Effector memory CD8-positive, alpha-beta T cell (primary cell): ENCODE measurements at regions not wholly inside any gene's neighbourhood (a gene's known extent, or its start where the extent isn't known, plus 50 kb on each side); places are given as distances from the start of the nearest gene placed in this dataset.
"Not testable (repeated sequence)": the region's sequence is repeated elsewhere in the genome, so short reads cannot be mapped to it uniquely, and the experiment has no call there.

ENCODE experiments used
- ATAC-seq: fragments of 150-1000 bp; cut with Tn5 transposase; replicated peaks from 2 replicates; pipeline ENCODE4 v1.10.0; 2021; ENCODE audit warnings: mild to moderate bottlenecking, moderate library complexity
- DNase-seq, 3 experiments: peaks; one replicate each; pipeline ENCODE4 v3.0.0; 2021
- H3K27ac Mint-ChIP-seq, 2 donors: one replicate each; pipeline ENCODE4 v1.8.0; 2022; ENCODE audit warnings: mild to moderate bottlenecking in 2 of 2, mixed read lengths in 2 of 2, moderate library complexity in 2 of 2
- H3K27me3 Mint-ChIP-seq, 2 donors: one replicate each; pipeline ENCODE4 v1.8.0; 2022; ENCODE audit warnings: mixed read lengths in 2 of 2
- H3K36me3 Mint-ChIP-seq: one replicate; pipeline ENCODE4 v1.8.0; 2022; ENCODE audit warnings: mild to moderate bottlenecking, moderate library complexity, mixed read lengths; ENCODE audit not compliant: insufficient read depth
- H3K4me1 Mint-ChIP-seq, 2 donors: one replicate each; pipeline ENCODE4 v1.8.0; 2022; ENCODE audit warnings: low read depth in 2 of 2, mixed read lengths in 2 of 2
- H3K4me3 Mint-ChIP-seq, 2 donors: one replicate each; pipeline ENCODE4 v1.8.0; 2022; ENCODE audit warnings: mild to moderate bottlenecking in 2 of 2, mixed read lengths in 2 of 2, moderate library complexity in 2 of 2
- H3K9me3 Mint-ChIP-seq, 2 donors: one replicate each; pipeline ENCODE4 v1.8.0; 2022; ENCODE audit warnings: mixed read lengths in 2 of 2

DNA sequence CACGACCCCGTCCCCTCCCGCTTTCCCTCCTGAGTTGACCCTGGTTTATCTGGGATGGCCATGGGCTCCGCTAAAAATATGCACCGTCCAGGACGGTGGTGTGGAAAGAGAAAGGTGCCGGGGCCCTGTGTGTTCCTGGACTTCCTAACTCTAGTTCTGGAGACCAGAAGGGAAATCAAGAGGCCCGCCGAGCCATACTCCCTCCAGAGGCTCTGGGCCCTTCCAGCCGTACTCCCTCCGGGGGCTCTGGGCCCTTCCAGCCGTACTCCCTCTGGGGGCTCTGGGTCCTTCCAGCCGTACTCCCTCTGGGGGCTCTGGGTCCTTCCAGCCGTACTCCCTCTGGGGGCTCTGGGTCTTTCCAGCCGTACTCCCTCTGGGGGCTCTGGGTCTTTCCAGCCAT is 168.5 kb downstream of the LAT start:
- H3K36me3 Mint-ChIP-seq, DNase-seq, H3K27me3 Mint-ChIP-seq, H3K4me3 Mint-ChIP-seq, ATAC-seq, H3K9me3 Mint-ChIP-seq: not testable (repeated sequence)
- peak overlapping the region in 1 of 2 donors; percentile 73 for H3K27ac Mint-ChIP-seq
- H3K4me1 Mint-ChIP-seq, result peaks cover 19% of the 10 kb centered on the region in 2 donors

- H3K27me3 Mint-ChIP-seq, H3K27ac Mint-ChIP-seq, H3K4me3 Mint-ChIP-seq, H3K9me3 Mint-ChIP-seq, H3K36me3 Mint-ChIP-seq, ATAC-seq, DNase-seq: not testable (repeated sequence)
- peaks cover 20 to 21% of the 10 kb centered on the region in 2 donors for H3K4me1 Mint-ChIP-seq
Measured at GRCh38 chr16:29152544-29153031, 167.7 kb downstream of the LAT start.

DNA sequence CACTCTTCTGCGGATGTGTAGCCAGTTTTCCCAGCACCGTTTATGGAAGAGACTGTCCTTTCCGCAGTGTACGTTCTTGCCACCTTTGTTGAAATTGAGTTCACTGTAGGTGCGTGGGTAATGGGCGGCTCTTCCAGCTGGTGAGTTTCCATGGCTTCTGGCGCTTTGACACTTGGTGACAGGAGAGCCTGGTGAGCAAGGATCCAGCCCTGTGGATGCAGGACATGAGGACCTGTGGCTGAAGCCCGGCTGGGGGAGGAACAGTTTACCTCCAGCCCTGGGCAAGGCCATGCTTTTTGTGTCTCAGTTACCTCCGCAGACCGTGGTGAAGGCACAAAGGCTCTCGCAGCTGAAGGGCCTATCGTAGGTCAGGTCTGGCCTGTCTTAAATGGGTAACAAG is 166.5 kb downstream of the LAT start:
- peaks cover 7% of the 10 kb centered on the region for H3K36me3 Mint-ChIP-seq

GRCh38 chr16:29149912-29150311 is 165.1 kb downstream of the LAT start:
- DNase-seq, H3K27me3 Mint-ChIP-seq, H3K36me3 Mint-ChIP-seq, ATAC-seq, H3K9me3 Mint-ChIP-seq: not testable (repeated sequence)
- H3K27ac Mint-ChIP-seq, result peak overlapping the region; percentile 96 to 100
- H3K4me3 Mint-ChIP-seq, result peak overlapping the region; percentile 72 to 76
- H3K4me1 Mint-ChIP-seq, result peaks cover 22% of the 10 kb centered on the region in 2 donors

More for the DNA sequence above, 166.5 kb downstream of the LAT start:
- Mint-ChIP-seq H3K9me3 (no peaks in the 10 kb centered on the region), H3K27ac (peak overlapping the region; percentile 44 to 100), H3K4me3 (no peak overlapping the region), H3K27me3 (no peaks in the 10 kb centered on the region), H3K4me1 (peaks cover 18 to 21% of the 10 kb centered on the region in 2 donors)
- DNase-seq, result no peak
- no peak for ATAC-seq

- H3K27me3 Mint-ChIP-seq, result no peaks in the 10 kb centered on the region
- peak overlapping the region; percentile 72 to 76 for H3K4me3 Mint-ChIP-seq
- peaks cover 7% of the 10 kb centered on the region for H3K36me3 Mint-ChIP-seq
- H3K9me3 Mint-ChIP-seq, result no peaks in the 10 kb centered on the region
- DNase-seq, result peak; percentile 77 to 79 (median 77)
- peak overlapping the region; percentile 96 to 100 for H3K27ac Mint-ChIP-seq
- H3K4me1 Mint-ChIP-seq, result peaks cover 21 to 22% of the 10 kb centered on the region in 2 donors
- peak; percentile 96 for ATAC-seq
Measured at GRCh38 chr16:29148867-29149272, 164.0 kb downstream of the LAT start.

GRCh38 chr16:29148131-29148691 is 163.4 kb downstream of the LAT start:
- peaks cover 7% of the 10 kb centered on the region for H3K36me3 Mint-ChIP-seq
- no peaks in the 10 kb centered on the region for H3K27me3 Mint-ChIP-seq
- H3K9me3 Mint-ChIP-seq, result no peaks in the 10 kb centered on the region
- DNase-seq (no peak), ATAC-seq (no peak)
- peak overlapping the region; percentile 96 to 100 for H3K27ac Mint-ChIP-seq
- peaks cover 21 to 22% of the 10 kb centered on the region in 2 donors for H3K4me1 Mint-ChIP-seq
- H3K4me3 Mint-ChIP-seq, result peak overlapping the region; percentile 72 to 76

DNA sequence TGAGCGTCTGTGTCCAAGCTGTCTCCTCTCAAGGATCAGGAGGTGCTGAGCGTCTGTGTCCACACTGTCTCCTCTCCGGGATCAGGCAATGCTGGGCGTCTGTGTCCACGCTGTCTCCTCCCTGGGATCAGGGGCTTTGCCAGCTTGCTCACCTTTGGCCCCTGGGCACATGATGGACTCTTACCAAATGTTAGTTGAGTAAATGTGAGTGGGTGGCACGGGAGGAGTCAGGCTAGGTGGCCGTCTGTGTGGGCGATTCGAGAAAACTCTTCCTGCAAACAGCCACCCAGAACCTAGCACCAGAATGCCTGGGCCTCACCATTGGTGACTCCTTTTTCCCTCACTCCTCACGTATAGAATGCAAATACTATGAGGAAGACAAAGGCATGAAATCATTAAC is 162.9 kb downstream of the LAT start:
- not testable (repeated sequence) for ATAC-seq, H3K9me3 Mint-ChIP-seq, H3K27me3 Mint-ChIP-seq, DNase-seq, H3K36me3 Mint-ChIP-seq
- Mint-ChIP-seq H3K4me3 (peak overlapping the region in 1 of 2 donors; percentile 8), H3K4me1 (peaks cover 21 to 22% of the 10 kb centered on the region in 2 donors), H3K27ac (peak overlapping the region; percentile 96 to 100)

- not testable (repeated sequence) for ATAC-seq, H3K36me3 Mint-ChIP-seq, H3K27me3 Mint-ChIP-seq, H3K9me3 Mint-ChIP-seq, H3K4me3 Mint-ChIP-seq, DNase-seq
- Mint-ChIP-seq H3K4me1 (peaks cover 21 to 22% of the 10 kb centered on the region in 2 donors), H3K27ac (peak overlapping the region; percentile 96 to 100)
Measured at GRCh38 chr16:29146808-29147643, 162.2 kb downstream of the LAT start.

- Mint-ChIP-seq H3K4me1 (peaks cover 21 to 22% of the 10 kb centered on the region in 2 donors), H3K9me3 (no peaks in the 10 kb centered on the region), H3K27me3 (no peaks in the 10 kb centered on the region), H3K36me3 (peaks cover 7% of the 10 kb centered on the region), H3K27ac (peak overlapping the region; percentile 96 to 100), H3K4me3 (no peak overlapping the region)
- ATAC-seq (no peak), DNase-seq (no peak)
Measured at GRCh38 chr16:29146266-29146665, 161.4 kb downstream of the LAT start.

DNA sequence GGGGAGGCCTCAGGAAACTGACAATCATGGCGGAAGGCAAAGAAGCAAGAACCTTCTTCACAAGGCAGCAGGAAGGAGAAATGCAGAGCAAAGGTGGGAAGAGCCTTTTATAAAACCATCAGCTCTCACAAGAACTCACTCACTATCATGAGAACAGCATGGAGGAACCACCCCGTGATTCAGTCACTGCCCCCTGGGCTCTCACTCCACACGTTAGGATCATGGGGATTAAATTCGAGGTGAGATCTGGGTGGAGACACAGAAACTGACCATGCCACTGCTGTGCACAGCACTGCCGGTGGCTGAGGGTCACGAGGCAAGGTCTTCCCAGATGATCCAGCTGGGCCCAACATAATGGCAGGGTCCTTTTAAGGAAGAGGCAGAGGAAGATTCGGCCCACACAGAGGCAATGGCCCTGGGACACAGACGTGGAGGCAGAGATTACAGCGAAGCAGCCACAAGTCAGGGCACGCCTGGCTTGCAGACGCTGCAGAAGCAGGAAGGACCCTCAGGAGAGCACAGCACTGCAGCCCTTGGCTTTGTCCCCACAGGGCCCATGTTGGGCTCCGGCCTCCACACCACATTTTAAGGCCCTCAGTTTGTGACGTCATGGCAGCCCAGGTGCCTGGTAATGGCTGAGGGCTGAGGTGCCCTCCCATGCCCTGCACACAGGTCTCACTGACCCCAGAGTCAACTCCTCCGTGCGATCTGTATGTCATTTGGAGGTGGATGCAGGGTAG is 160.8 kb downstream of the LAT start:
- H3K4me1 Mint-ChIP-seq, result peaks cover 21 to 22% of the 10 kb centered on the region in 2 donors
- not testable (repeated sequence) for DNase-seq, H3K4me3 Mint-ChIP-seq, H3K9me3 Mint-ChIP-seq, H3K36me3 Mint-ChIP-seq, ATAC-seq, H3K27me3 Mint-ChIP-seq
- H3K27ac Mint-ChIP-seq, result peak overlapping the region; percentile 89 to 100

DNA sequence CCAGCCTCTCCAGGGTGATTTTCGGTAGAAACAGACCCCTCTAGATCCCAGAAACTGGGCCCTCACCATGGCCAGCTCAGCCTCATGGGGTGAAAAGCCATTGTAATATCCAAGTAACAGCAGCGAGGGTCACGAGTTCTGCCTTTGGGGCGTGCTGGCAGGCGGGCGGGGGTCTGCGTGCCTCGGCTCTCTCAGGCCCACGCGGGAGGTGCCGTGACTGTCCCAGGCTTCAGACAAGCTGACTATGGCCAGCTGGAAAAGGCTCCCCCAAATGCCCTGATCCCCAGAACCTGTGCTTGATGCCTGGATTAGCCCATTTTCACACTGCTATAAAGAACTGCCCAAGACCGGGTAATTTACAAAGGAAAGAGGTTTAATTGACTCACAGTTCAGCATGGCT is 160.2 kb downstream of the LAT start:
- H3K27ac Mint-ChIP-seq, result peak overlapping the region; percentile 89 to 100
- peaks cover 13% of the 10 kb centered on the region for H3K36me3 Mint-ChIP-seq
- ATAC-seq, H3K9me3 Mint-ChIP-seq, DNase-seq, H3K4me3 Mint-ChIP-seq, H3K27me3 Mint-ChIP-seq: not testable (repeated sequence)
- H3K4me1 Mint-ChIP-seq, result peaks cover 21 to 24% of the 10 kb centered on the region in 2 donors

GRCh38 chr16:29144669-29145062 is 159.8 kb downstream of the LAT start:
- not testable (repeated sequence) for H3K4me3 Mint-ChIP-seq, H3K9me3 Mint-ChIP-seq, H3K27me3 Mint-ChIP-seq, DNase-seq, ATAC-seq
- peak overlapping the region; percentile 36 to 89 for H3K27ac Mint-ChIP-seq
- peaks cover 14% of the 10 kb centered on the region for H3K36me3 Mint-ChIP-seq
- peaks cover 17 to 20% of the 10 kb centered on the region in 2 donors for H3K4me1 Mint-ChIP-seq
